ENCODE measurements at regions not wholly inside any gene's neighbourhood (a gene's known extent, or its start where the extent isn't known, plus 50 kb on each side); places are given as distances from the start of the nearest gene placed in this dataset.
"Not testable (repeated sequence)": the region's sequence is repeated elsewhere in the genome, so short reads cannot be mapped to it uniquely, and the experiment has no call there.

GRCh38 chr6:134634466-134634865, 315.4 kb downstream of the ALDH8A1 start (continued):
- TF ChIP-seq, protein P1, sequence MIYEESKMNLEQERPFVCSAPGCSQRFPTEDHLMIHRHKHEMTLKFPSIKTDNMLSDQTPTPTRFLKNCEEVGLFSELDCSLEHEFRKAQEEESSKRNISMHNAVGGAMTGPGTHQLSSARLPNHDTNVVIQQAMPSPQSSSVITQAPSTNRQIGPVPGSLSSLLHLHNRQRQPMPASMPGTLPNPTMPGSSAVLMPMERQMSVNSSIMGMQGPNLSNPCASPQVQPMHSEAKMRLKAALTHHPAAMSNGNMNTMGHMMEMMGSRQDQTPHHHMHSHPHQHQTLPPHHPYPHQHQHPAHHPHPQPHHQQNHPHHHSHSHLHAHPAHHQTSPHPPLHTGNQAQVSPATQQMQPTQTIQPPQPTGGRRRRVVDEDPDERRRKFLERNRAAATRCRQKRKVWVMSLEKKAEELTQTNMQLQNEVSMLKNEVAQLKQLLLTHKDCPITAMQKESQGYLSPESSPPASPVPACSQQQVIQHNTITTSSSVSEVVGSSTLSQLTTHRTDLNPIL (CRISPR knock-in tag; IDR thresholded peaks at IDR 0.05; ENCODE audit: low read depth): no peak
- TF ChIP-seq OSR1 (CRISPR knock-in tag; IDR thresholded peaks at IDR 0.05) (no peak), BACH2 (CRISPR knock-in tag; IDR thresholded peaks at IDR 0.05; ENCODE audit: borderline replicate concordance) (no peak), ARNTL (CRISPR knock-in tag; IDR thresholded peaks at IDR 0.05; ENCODE audit: borderline replicate concordance, low read depth) (no peak), ZFP3 (CRISPR knock-in tag; IDR thresholded peaks at IDR 0.05) (no peak), SNAI2 (CRISPR knock-in tag; IDR thresholded peaks at IDR 0.05) (no peak), ISL1 (CRISPR knock-in tag; IDR thresholded peaks at IDR 0.05) (no peak)

DNA sequence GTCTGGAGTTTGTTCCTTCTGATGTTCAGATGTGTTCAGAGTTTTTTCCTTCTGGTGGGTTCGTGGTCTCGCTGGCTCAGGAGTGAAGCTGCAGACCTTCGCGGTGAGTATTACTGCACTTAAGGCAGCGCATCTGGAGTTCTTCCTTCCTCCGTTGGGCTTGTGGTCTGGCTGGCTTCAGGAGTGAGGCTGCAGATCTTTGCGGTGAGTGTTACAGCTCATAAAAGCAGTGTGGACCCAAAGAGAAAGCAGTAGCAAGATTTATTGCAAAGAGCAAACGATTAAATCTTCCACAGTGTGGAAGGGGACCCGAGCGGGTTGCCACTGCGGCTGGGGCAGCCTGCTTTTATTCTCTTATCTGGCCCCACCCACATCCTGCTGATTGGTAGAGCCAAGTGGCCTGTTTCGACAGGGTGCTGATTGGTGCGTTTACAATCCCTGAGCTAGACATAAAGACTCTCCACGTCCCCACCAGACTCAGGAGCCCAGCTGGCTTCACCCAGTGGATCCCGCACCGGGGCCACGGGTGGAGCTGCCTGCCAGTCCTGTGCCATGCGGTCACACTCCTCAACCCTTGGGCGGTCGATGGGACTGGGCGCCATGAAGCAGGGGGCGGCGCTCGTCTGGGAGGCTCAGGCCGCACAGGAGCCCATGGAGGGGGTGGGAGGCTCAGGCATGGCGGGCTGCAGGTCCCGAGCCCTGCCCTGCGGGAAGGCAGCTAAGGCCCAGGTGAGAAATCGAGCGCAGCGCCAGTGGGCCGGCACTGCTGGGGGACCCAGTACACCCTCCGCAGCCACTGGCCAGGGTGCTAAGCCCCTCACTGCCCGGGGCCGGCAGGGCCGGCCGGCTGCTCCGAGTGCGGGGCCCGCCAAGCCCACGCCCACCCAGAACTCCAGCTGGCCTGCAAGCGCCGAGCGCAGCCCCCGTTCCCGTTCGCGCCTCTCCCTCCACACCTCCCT, 315.3 kb upstream of the SGK1 start:
- not testable (repeated sequence) for ATAC-seq

GRCh38 chr6:134632024-134632423, 314.1 kb upstream of the SGK1 start:
- TF ChIP-seq ZNF70 (CRISPR knock-in tag; IDR thresholded peaks at IDR 0.05) (no peak), ESRRG (CRISPR knock-in tag; IDR thresholded peaks at IDR 0.05) (no peak), OSR1 (CRISPR knock-in tag; IDR thresholded peaks at IDR 0.05) (no peak), ARNTL (CRISPR knock-in tag; IDR thresholded peaks at IDR 0.05; ENCODE audit: borderline replicate concordance, low read depth) (no peak), BACH2 (CRISPR knock-in tag; IDR thresholded peaks at IDR 0.05; ENCODE audit: borderline replicate concordance) (no peak), GLIS3 (CRISPR knock-in tag; IDR thresholded peaks at IDR 0.05) (no peak), TCF4 (CRISPR knock-in tag; IDR thresholded peaks at IDR 0.05; ENCODE audit: borderline replicate concordance) (no peak), ZFP3 (CRISPR knock-in tag; IDR thresholded peaks at IDR 0.05) (no peak), ZC3H10 (CRISPR knock-in tag; IDR thresholded peaks at IDR 0.05) (no peak), RARB (CRISPR knock-in tag; IDR thresholded peaks at IDR 0.05) (no peak), ZNF565 (CRISPR knock-in tag; conservative IDR thresholded peaks at IDR 0.05; ENCODE audit: low read depth) (no peak), TOX (CRISPR knock-in tag; IDR thresholded peaks at IDR 0.05; ENCODE audit: borderline replicate concordance) (no peak), SNAI2 (CRISPR knock-in tag; IDR thresholded peaks at IDR 0.05) (no peak), CSDC2 (CRISPR knock-in tag; IDR thresholded peaks at IDR 0.05) (no peak), ZNF8 (CRISPR knock-in tag; IDR thresholded peaks at IDR 0.05) (no peak), ZFP30 (CRISPR knock-in tag; IDR thresholded peaks at IDR 0.05) (no peak)
- TF ChIP-seq, protein P1 (CRISPR knock-in tag; IDR thresholded peaks at IDR 0.05; ENCODE audit: low read depth): no peak
- TF ChIP-seq, protein P2, sequence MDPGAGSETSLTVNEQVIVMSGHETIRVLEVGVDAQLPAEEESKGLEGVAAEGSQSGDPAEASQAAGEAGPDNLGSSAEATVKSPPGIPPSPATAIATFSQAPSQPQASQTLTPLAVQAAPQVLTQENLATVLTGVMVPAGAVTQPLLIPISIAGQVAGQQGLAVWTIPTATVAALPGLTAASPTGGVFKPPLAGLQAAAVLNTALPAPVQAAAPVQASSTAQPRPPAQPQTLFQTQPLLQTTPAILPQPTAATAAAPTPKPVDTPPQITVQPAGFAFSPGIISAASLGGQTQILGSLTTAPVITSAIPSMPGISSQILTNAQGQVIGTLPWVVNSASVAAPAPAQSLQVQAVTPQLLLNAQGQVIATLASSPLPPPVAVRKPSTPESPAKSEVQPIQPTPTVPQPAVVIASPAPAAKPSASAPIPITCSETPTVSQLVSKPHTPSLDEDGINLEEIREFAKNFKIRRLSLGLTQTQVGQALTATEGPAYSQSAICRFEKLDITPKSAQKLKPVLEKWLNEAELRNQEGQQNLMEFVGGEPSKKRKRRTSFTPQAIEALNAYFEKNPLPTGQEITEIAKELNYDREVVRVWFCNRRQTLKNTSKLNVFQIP (CRISPR knock-in tag; IDR thresholded peaks at IDR 0.05; ENCODE audit: borderline replicate concordance, low read depth): no peak
- TF ChIP-seq, protein P3, sequence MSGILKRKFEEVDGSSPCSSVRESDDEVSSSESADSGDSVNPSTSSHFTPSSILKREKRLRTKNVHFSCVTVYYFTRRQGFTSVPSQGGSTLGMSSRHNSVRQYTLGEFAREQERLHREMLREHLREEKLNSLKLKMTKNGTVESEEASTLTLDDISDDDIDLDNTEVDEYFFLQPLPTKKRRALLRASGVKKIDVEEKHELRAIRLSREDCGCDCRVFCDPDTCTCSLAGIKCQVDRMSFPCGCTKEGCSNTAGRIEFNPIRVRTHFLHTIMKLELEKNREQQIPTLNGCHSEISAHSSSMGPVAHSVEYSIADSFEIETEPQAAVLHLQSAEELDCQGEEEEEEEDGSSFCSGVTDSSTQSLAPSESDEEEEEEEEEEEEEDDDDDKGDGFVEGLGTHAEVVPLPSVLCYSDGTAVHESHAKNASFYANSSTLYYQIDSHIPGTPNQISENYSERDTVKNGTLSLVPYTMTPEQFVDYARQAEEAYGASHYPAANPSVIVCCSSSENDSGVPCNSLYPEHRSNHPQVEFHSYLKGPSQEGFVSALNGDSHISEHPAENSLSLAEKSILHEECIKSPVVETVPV (CRISPR knock-in tag; IDR thresholded peaks at IDR 0.05): no peak
- no peak for ATAC-seq

GRCh38 chr6:134631398-134631924, 313.5 kb upstream of the SGK1 start:
- ATAC-seq: no peak
- no peak for TF ChIP-seq ARNTL (CRISPR knock-in tag; IDR thresholded peaks at IDR 0.05; ENCODE audit: borderline replicate concordance, low read depth)
- TF ChIP-seq ISL1 (CRISPR knock-in tag; IDR thresholded peaks at IDR 0.05): no peak
- no peak for TF ChIP-seq ESRRG (CRISPR knock-in tag; IDR thresholded peaks at IDR 0.05)
- no peak for TF ChIP-seq ZNF565 (CRISPR knock-in tag; conservative IDR thresholded peaks at IDR 0.05; ENCODE audit: low read depth)
- no peak for TF ChIP-seq SNAI2 (CRISPR knock-in tag; IDR thresholded peaks at IDR 0.05)
- no peak for TF ChIP-seq PPARA (CRISPR knock-in tag; IDR thresholded peaks at IDR 0.05; ENCODE audit: borderline replicate concordance)
- TF ChIP-seq, protein P3 (CRISPR knock-in tag; IDR thresholded peaks at IDR 0.05): no peak
- TF ChIP-seq ZC3H10 (CRISPR knock-in tag; IDR thresholded peaks at IDR 0.05): no peak
- no peak for TF ChIP-seq TCF4 (CRISPR knock-in tag; IDR thresholded peaks at IDR 0.05; ENCODE audit: borderline replicate concordance)
- TF ChIP-seq ZFP30 (CRISPR knock-in tag; IDR thresholded peaks at IDR 0.05): no peak
- TF ChIP-seq, protein P4, sequence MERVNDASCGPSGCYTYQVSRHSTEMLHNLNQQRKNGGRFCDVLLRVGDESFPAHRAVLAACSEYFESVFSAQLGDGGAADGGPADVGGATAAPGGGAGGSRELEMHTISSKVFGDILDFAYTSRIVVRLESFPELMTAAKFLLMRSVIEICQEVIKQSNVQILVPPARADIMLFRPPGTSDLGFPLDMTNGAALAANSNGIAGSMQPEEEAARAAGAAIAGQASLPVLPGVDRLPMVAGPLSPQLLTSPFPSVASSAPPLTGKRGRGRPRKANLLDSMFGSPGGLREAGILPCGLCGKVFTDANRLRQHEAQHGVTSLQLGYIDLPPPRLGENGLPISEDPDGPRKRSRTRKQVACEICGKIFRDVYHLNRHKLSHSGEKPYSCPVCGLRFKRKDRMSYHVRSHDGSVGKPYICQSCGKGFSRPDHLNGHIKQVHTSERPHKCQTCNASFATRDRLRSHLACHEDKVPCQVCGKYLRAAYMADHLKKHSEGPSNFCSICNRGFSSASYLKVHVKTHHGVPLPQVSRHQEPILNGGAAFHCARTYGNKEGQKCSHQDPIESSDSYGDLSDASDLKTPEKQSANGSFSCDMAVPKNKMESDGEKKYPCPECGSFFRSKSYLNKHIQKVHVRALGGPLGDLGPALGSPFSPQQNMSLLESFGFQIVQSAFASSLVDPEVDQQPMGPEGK (CRISPR knock-in tag; IDR thresholded peaks at IDR 0.05; ENCODE audit: borderline replicate concordance): no peak
- TF ChIP-seq TOX (CRISPR knock-in tag; IDR thresholded peaks at IDR 0.05; ENCODE audit: borderline replicate concordance): no peak

All from SK-N-SH treated with all-trans-retinoic acid at 6 μM for 48 hours (cell line).